Colonic mucosa (tissue), 4 donors: ENCODE measurements at regions not wholly inside any gene's neighbourhood (a gene's known extent, or its start where the extent isn't known, plus 50 kb on each side); places are given as distances from the start of the nearest gene placed in this dataset.
"Not testable (repeated sequence)": the region's sequence is repeated elsewhere in the genome, so short reads cannot be mapped to it uniquely, and the experiment has no call there.

Source experiments
- DNase-seq: peaks from one replicate; pipeline ENCODE4 v3.0.0-alpha.2; 2020
- H3K27ac ChIP-seq: fragments of 200-600 bp; one replicate; pipeline ENCODE4 v1.8.0; 2021
- H3K27me3 ChIP-seq: fragments of 200-600 bp; one replicate; pipeline ENCODE4 v1.8.0; 2021
- H3K36me3 ChIP-seq: fragments of 200-600 bp; one replicate; pipeline ENCODE4 v1.8.0; 2021
- H3K4me1 ChIP-seq: fragments of 200-600 bp; one replicate; pipeline ENCODE4 v1.8.0; 2021; ENCODE audit warnings: mild to moderate bottlenecking
- H3K4me3 ChIP-seq: fragments of 200-600 bp; one replicate; pipeline ENCODE4 v1.8.0; 2021
- H3K9ac ChIP-seq, 2 donors: one replicate each; pipeline ENCODE4 v1.7.0; 2013; ENCODE audit warnings: control low read depth in 2 of 2, low read depth in 2 of 2, low read length in 2 of 2
- H3K9me3 ChIP-seq: fragments of 200-600 bp; one replicate; pipeline ENCODE4 v1.8.0; 2021
- CTCF ChIP-seq: fragments of 200-600 bp; IDR thresholded peaks from one replicate; pipeline ENCODE4 v1.8.0; 2022; ENCODE audit warnings: antibody characterized with exemption, mild to moderate bottlenecking
- intact Hi-C: fragments of 100-400 bp; cut with DNase I; formaldehyde crosslinking; loops from one replicate; pipeline ENCODE4 v1.14.1; 2022
- donor health status: healthy.
- donor health status: DM: no; HTN: no; CAD: no.
- donor health status: DM: no; HTN: no; CAD: no.

DNA sequence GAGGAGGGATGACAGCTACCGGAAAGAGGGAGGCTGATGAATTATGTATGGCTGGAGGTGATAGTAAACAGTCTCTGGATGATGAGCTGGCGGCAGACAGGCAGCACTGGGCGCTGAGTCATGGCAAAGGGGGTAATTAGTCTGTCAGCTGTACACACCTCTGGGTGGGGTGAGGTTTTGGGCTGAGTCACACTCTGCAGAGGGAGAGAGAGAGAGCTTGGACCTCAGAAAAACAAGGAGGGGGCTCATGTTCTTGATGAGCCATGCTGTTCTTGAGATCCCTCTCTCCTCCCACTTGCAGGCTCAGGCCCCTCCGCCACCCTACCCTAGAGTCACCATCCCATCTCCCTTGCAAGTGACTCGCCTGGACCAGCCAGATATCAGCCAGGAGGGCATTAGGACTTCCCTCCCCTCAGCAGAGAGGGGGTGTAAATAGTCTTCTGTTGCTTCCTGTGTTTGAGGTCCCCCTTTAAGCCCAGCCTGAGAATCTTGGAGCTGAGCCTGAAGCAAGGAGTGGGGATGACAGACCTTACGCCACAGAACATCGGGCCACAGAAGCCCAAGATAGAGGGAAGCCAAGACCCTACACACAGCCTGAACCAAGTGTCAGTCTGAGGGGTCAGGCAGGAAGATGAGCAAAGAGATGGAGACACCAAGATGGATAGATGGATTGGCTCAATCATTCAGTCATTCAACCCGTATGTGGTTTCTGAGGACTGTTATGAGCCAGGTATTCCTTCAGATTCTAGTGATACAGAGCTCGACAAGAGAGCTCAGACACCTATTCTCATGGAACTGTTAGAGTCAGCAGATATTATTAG, 383.2 kb upstream of the CCL2 start:
- intact Hi-C loops, result no loop called here
- no peak overlapping the region for H3K9ac ChIP-seq
- no peak for DNase-seq
- H3K27me3 ChIP-seq, result no peaks in the 10 kb centered on the region
- H3K36me3 ChIP-seq, result no peaks in the 10 kb centered on the region
- TF ChIP-seq CTCF, result no peak
- no peaks in the 10 kb centered on the region for H3K9me3 ChIP-seq
- no peaks in the 10 kb centered on the region for H3K4me1 ChIP-seq
- H3K27ac ChIP-seq, result no peak overlapping the region
- H3K4me3 ChIP-seq, result no peak overlapping the region

- no peak overlapping the region for H3K4me3 ChIP-seq
- no peaks in the 10 kb centered on the region for H3K9me3 ChIP-seq
- no peak overlapping the region for H3K27ac ChIP-seq
- H3K36me3 ChIP-seq, result no peaks in the 10 kb centered on the region
- no peaks in the 10 kb centered on the region for H3K27me3 ChIP-seq
- no peak overlapping the region for H3K9ac ChIP-seq
- intact Hi-C loops, result no loop called here
- H3K4me1 ChIP-seq, result no peaks in the 10 kb centered on the region
- no peak for TF ChIP-seq CTCF
- DNase-seq, result no peak
Observed at GRCh38 chr17:33873201-33873617, 381.9 kb upstream of the CCL2 start.

DNA sequence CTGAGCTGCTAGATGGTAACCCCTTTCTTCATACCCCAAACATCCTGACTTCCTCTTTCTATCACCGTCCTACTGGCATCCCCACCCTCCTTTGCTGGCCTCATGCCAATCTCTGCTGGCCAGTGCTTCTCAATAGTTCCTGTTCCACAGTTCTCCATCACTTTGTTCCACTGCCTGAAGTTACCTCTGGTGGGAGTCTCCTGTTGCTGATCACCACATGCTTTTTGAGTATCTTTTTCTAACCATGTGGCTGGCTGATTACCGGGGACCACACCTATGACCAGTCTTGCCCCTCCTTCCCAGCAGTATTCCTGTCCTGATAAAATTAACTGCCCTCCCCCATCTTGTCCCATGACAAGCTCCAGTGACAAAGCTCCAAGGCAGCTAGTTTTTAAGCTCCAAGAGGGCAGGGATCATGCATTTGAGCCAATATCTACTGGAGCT, 380.4 kb upstream of the CCL2 start:
- H3K4me3 ChIP-seq, result no peak overlapping the region
- no peaks in the 10 kb centered on the region for H3K9me3 ChIP-seq
- intact Hi-C loops, result no loop called here
- no peaks in the 10 kb centered on the region for H3K4me1 ChIP-seq
- no peaks in the 10 kb centered on the region for H3K27me3 ChIP-seq
- no peak overlapping the region for H3K9ac ChIP-seq
- H3K36me3 ChIP-seq, result no peaks in the 10 kb centered on the region
- no peak overlapping the region for H3K27ac ChIP-seq
- peak; percentile 19 for DNase-seq
- TF ChIP-seq CTCF, result no peak

- DNase-seq, result no peak
- Histone ChIP-seq H3K4me1 (no peaks in the 10 kb centered on the region), H3K27ac (no peak overlapping the region), H3K4me3 (no peak overlapping the region), H3K9me3 (no peaks in the 10 kb centered on the region), H3K27me3 (no peaks in the 10 kb centered on the region), H3K36me3 (no peaks in the 10 kb centered on the region), H3K9ac (no peak overlapping the region)
- intact Hi-C loops, result no loop called here
- TF ChIP-seq CTCF, result no peak
Observed at GRCh38 chr17:33875973-33876372, 379.1 kb upstream of the CCL2 start.

DNA sequence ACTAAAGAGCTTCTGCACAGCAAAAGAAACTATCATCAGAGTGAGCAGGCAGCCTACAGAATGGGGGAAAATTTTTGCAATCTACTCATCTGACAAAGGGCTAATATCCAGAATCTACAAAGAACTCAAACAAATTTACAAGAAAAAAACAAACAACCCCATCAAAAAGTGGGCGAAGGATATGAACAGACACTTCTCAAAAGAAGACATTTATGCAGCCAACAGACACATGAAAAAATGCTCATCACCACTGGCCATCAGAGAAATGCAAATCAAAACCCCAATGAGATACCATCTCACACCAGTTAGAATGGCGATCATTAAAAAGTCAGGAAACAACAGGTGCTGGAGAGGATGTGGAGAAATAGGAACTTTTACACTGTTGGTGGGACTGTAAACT, 372.8 kb upstream of the CCL2 start:
- not testable (repeated sequence) for H3K36me3 ChIP-seq

GRCh38 chr17:33882677-33883076, 372.4 kb upstream of the CCL2 start:
- DNase-seq, H3K4me1 ChIP-seq, H3K27me3 ChIP-seq, H3K9ac ChIP-seq, H3K27ac ChIP-seq, H3K36me3 ChIP-seq, H3K9me3 ChIP-seq, H3K4me3 ChIP-seq, intact Hi-C loops: not testable (repeated sequence)

More for the DNA sequence above, 372.8 kb upstream of the CCL2 start:
- DNase-seq, H3K9me3 ChIP-seq, H3K4me1 ChIP-seq, H3K9ac ChIP-seq, H3K4me3 ChIP-seq, intact Hi-C loops, H3K27ac ChIP-seq, H3K27me3 ChIP-seq: not testable (repeated sequence)
